ENCODE measurements at regions not wholly inside any gene's neighbourhood (a gene's known extent, or its start where the extent isn't known, plus 50 kb on each side); places are given as distances from the start of the nearest gene placed in this dataset.

GRCh38 chr4:135227842-135228241, 1026.3 kb upstream of the PABPC4L start:
- no peak for DNase-seq (ENCODE audit: low read depth, low spot score)

GRCh38 chr4:135225551-135225950, 1024.0 kb upstream of the PABPC4L start:
- DNase-seq (ENCODE audit: low read depth, low spot score) = no peak

DNA sequence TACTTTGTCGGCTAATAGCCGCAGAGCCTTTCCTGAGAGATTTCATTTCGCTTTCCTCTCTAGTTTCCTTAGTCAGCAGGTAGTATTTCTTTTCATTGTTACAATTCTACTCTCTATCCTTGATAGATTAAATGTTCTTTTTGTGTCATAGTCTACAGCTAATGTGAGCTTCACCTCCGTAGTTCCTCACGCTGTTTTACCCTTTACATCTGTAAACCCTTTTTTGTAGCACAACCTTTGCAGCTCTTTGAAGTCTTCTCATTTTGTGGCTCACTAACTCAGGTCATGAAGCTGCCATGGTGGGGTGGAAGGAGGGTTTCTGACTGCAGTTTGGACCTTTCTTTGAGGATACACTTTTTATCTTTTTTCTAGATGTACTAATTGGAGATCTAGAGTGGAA, 1008.8 kb upstream of the PABPC4L start:
- no peak for DNase-seq (ENCODE audit: low read depth, low spot score)

DNA sequence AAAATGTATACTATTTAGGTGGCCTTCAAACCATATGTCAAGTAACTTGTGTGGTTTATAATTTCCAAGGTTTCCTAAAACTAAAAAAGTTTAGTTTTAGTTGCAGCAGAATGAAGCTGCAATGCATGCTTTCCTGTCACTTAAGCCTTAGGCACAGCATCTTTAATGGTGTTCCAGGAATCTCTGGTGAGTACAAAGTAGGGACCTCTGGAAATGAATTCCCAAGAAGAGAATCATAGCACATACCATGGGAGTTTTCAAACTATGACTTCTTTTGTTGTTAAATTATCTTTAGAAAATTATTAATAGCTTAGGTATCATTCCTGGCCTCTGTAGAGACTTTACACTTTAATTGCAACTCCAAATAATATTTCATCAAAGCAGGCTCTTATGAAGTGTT, 1005.9 kb upstream of the PABPC4L start:
- no peak for DNase-seq (ENCODE audit: low read depth, low spot score)

GRCh38 chr4:135204311-135204710, 1002.7 kb upstream of the PABPC4L start:
- DNase-seq (ENCODE audit: low read depth, low spot score) = peak; percentile 30

GRCh38 chr4:135201081-135201480, 999.5 kb upstream of the PABPC4L start:
- no peak for DNase-seq (ENCODE audit: low read depth, low spot score)

GRCh38 chr4:135197641-135198040, 996.1 kb upstream of the PABPC4L start:
- DNase-seq (ENCODE audit: low read depth, low spot score) = no peak

DNA sequence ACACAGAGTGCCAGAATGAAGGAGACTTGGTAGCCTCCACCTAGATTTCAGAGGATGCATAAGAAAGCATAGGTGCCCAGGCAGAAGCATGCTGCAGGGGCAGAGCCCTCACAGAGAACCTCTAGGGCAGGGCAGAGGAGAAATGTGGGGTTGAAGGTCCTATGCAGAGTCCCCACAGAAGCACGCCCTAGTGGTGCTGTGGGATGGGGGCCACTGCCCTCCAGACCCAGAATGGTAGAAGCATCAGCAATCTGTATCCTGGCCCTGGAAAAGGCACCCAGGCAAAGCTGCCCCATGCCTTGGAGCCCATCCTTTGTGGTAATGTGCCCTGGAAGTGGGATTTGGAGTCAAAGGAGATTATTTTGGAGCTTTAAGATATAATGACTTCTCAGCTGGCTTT, 992.9 kb upstream of the PABPC4L start:
- DNase-seq (ENCODE audit: low read depth, low spot score) = no peak

DNA sequence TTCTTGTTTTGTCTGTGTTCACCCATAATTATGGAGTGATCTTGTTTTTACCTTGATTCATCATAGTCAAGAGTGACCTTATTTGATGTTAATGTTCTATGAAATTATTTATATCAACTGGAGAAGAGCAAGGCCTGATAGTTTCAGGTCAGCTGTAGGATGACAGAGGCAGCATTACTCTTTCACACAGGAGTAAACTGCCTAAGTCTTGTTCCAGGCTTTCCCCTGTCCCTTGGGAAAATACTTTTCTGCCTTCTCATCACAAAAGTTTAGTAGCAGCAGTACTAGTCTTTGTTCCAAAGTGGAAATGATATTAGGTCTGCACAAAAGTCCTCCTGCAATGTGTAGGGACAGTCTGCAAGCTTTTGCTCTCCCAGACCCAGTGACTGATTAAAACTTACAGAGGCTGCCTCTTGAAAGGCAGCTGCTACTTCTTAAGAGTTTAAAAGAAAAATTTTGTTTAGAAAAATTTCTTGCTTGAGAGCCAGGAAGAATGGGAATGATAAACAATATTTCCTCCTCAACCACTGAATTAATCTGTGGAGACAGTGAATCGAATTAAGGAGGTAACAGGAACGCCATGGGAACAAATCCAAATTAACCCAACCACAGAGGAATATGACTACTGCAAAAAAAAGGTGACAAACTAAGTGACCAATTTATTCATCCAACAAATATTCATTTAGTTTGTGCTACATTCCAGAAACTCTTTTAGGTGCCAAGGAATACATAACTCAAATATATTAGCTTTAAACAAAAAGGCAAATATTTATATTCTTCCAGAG, 991.4 kb upstream of the PABPC4L start:
- no peak for DNase-seq (ENCODE audit: low read depth, low spot score)

DNA sequence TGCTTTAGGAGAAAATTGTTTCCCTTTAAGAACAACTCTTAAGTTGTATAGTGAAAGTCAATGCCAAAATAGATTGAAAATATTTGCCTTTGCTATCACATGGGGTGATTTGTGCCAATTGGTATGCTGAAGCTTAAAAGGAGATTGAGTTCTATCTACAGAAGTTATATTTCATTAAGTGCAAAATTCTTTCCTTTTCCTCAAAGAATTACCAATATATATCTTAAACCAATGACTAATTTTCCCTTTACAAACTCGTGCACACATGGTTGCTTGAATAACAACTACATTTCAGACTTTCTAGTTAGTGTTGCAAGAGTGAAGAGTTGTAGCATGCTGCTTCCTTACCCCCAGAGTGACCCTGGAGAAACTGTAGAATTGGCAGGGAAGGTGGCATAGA, 990.0 kb upstream of the PABPC4L start:
- no peak for DNase-seq (ENCODE audit: low read depth, low spot score)

GRCh38 chr4:135186002-135186401, 984.4 kb upstream of the PABPC4L start:
- DNase-seq (ENCODE audit: low read depth, low spot score) = peak; percentile 39

- DNase-seq (ENCODE audit: low read depth, low spot score) = peak; percentile 18
Observed at GRCh38 chr4:135185256-135185655, 983.7 kb upstream of the PABPC4L start.

DNA sequence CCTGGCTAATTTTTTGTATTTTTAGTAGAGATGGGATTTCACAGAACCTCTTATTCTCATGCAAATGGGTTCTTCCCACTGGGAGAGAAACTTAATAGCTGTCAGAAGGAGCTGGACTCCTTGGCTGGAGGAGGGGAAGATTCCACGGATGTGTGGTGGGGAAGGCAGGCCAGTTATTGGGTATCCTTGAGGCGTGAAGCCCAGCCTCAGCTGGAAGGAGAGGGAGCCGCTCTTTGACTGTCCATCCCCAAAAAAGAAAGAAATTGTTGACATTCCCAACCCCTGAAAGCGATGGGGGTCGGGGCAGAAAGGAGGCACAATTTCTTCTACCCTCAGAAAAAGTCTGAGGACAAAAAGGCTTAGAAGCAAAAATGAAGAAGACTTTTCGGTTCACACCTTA, 983.1 kb upstream of the PABPC4L start:
- peak; percentile 16 for DNase-seq (ENCODE audit: low read depth, low spot score)

DNA sequence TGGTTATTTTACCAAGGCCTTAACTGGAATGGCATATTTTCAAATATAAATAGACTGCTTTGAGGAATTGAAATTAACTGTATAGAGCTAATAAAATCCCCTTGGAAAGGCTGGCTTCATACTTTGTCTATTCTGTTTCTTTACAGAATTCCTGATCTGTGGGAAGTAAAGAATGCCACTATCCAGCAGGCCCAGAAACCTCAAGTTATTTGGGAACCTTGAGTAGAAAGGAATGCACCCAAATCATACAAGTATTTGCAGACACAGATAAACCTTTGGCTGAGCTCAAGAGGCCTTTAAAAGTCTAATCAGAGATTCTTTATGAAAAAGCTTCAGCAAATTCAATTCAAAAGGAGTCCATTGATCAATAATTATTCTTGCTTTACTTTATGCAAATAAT, 975.7 kb upstream of the PABPC4L start:
- DNase-seq (ENCODE audit: low read depth, low spot score) = no peak

DNA sequence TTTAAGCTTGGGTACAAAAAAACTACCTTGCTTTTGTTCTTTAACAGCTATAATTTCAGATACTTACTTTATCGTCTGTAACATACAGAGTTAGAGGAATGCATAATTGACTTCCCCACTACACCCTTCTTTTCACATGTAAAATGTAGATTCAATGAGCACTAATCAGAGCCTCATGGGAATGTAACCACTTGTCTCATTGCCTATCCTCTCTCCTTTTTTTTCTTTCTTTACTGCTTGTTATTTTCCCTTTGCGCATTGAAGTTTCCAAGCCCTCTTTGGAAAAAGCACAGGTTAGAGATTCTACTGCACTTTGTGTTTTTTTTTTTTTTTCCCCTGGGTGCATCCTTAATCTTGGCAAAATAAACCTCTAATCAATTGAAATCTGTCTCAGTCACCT, 965.1 kb upstream of the PABPC4L start:
- DNase-seq (ENCODE audit: low read depth, low spot score) = no peak

DNA sequence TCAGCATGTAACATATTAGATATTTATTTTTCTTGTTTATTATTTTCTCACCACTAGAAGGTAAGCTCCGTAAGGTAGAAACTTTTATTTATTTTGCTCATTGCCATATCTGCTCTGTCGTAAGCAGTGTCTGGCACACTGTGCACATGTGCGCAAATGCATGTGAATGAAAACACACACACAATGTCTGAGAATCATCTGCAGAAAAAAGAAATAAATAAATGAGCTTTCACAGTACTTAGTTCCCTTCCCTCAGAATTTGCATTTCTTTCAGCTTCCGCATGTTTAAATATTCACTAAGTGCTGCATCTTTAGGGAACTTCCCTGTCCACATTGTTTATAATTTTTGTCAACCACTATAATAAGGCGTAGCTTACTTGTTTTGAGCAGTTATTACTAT, 963.0 kb upstream of the PABPC4L start:
- DNase-seq (ENCODE audit: low read depth, low spot score) = no peak

- no peak for DNase-seq (ENCODE audit: low read depth, low spot score)
Observed at GRCh38 chr4:135144498-135144897, 942.9 kb upstream of the PABPC4L start.

GRCh38 chr4:135124196-135124595, 922.6 kb upstream of the PABPC4L start:
- DNase-seq (ENCODE audit: low read depth, low spot score) = no peak

DNA sequence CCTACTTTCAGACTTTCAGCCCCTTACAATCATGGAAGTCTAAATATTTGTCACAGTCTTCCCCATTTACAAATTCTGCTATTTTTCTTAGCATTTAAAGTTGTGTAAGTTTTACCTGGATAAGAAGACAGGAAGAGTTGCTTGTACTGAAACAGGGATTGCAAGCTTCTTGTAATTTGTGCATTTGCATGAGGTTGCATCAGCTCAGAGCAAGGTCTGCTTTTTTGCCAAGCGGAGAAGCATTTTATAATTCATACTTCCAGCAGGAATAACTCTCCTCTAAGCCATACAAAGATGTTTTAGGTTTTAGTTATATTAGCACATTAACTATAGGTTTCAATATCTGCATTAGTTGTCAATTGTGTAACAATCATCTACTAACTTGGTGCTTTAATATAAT, 922.0 kb upstream of the PABPC4L start:
- no peak for DNase-seq (ENCODE audit: low read depth, low spot score)

DNA sequence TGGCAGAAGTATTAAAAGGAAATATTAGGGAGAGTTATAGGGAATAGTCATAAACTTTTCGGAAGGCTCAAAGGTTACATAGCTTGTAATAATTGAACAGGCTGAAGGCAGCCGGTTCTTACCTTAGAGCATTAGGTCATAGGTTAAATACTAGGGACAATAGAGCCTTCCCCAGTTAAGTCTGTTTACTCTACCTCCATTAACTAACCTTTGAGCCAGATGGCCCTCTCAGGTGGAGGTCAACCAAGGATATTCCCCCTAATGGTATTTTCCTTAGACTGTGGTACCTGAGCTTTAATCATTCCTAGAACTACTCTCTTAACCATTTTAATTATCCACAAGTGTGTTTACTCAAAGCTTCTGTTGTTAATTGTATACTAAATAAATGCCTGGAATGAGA, 920.9 kb upstream of the PABPC4L start:
- no peak for DNase-seq (ENCODE audit: low read depth, low spot score)

GRCh38 chr4:135120195-135120594, 918.6 kb upstream of the PABPC4L start:
- no peak for DNase-seq (ENCODE audit: low read depth, low spot score)

GRCh38 chr4:135114079-135114478, 912.5 kb upstream of the PABPC4L start:
- DNase-seq (ENCODE audit: low read depth, low spot score) = no peak

DNA sequence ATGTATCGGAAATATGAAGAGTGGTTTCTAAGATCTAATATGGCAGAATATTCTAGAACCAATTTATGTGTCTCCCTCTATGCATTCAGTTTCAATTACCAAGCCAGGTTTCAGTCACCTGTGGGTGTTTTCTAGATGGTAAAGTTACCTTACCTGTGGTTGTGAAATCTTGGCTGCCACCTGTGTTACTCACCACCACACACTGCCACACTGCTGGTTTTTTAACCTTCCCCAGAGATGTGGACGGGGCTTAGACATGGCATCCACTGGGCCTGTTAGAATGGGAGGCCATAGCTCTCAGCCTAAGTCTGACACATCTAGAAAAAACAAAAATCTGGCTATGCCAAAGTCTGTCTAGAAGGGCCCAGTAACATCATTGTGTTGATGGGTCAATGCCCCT, 896.5 kb upstream of the PABPC4L start:
- no peak for DNase-seq (ENCODE audit: low read depth, low spot score)

DNA sequence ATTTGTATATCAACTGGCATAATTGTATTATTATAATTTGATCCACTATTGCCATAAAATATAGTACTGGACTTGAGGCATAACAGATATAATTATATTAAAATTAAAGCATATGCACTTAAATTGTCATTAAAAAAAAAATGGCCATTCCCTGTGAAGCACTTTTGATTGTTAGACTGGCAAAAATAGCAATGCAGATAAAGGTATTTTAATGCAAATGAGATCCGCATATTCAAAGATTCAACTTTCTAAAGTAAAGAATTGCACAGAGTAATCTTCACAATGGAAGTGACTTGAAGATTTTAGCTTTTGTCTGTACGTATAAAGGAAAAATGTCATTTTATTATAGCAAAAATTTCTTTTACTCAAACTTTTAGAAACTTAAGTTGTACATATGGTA, 871.8 kb upstream of the PABPC4L start:
- DNase-seq (ENCODE audit: low read depth, low spot score) = no peak
